AML-193 (cell line): ENCODE measurements at regions not wholly inside any gene's neighbourhood (a gene's known extent, or its start where the extent isn't known, plus 50 kb on each side); places are given as distances from the start of the nearest gene placed in this dataset.
A peak's percentile ranks its signal among the peaks of the same experiment; 100 is the strongest.

Source experiments
- DNase-seq, 2 experiments: peaks; one replicate each; lab custom pipeline; 2025; lab: John Stamatoyannopoulos, UW

GRCh38 chr9:121601194-121601593, 50.2 kb upstream of the DAB2IP start:
- peak; percentile 90 to 93 for DNase-seq
